ENCODE measurements at regions not wholly inside any gene's neighbourhood (a gene's known extent, or its start where the extent isn't known, plus 50 kb on each side); places are given as distances from the start of the nearest gene placed in this dataset.

DNA sequence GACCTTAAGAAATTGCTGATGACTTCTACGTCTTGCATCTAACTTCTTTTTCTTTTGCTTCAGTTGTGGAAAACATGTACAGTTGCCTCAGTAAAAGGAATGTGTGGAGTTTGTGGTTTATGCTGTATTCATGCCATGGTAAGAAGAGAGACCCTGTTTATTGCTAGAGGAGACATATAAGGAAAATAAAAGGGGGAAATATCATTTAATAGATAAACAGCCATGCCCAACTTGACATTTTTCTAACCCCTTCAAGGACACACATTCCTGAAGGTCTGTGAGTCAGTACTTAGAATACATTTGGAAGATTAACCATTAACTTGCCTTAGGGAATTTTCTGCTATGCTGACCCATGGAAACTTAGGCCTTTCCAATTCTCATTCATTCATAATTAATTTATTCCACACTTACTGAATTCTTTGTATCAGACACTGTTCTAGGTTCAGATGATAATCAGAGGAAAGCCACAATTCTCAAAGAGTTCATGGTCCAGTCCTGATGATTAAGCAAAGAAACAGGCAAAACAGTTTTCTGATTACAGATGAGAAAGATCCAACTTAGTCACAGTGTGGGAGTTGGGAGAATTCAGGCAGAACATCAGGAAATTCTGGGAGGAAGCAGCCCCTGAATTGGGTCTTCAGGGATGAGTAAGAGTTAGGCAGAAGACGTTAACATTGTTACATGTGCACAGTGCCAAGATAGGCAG, 329.8 kb upstream of the RASGRP1 start:
- DNase-seq, result no peak

DNA sequence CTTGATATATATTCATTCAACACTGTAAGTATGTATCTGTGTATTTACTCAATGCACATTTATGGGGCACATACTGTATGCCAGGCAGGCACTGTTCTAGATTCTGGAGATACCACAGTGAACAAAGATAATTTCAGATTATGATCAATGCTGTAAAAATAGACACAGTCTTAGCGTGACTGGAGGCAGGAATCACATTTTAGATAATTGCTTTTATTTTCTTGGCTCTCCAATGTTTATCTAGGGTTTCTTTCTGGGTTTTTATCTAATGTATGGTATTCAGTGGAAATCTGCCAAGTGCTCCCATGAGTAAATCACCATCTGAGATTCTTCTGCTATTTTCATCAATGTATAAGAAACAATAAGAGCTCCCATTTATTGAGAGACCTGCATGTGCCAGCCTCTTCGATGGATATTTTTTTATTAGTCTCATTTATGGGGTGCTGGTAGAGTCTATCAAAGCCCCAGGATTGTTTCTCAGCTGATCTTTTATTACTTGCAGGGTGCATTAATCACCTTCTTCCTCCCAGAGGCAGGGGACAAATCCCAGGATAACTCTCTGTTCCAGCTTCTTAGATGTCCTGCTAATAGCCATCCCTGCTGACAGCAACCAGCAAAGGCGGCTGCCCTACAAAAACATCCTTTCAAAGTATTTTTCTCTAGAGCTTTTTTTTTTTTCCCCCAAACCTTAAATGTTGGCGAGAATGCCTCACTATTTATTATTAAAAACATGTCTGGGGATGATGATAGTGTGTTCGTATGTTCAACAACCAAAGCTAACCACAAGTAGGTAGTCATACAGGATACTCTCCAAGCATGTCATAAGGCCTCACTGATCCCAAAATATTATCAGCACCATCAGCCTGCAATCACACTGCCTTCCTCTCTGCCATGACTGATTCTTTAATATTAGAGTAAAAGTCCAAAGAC, 331.0 kb upstream of the RASGRP1 start:
- DNase-seq, result no peak

DNA sequence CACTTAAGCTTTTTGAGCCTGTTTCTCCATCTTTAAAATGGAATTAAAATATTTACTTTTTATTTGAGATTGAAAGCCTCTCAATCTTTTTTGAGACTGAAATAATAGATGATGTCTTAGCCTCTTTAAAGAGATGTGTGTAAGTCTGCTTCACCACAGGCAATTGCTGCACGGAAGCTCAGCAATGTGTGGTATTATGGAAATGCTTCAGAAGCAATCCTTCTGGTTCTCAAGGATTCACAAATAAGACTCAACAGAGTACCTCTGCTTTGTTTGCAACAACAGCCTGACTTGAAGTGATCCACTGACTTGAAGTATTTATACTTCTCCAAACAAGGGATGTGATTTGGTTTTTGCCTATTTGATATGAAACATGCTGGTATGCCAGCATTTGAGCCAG, 332.0 kb upstream of the RASGRP1 start:
- no peak for DNase-seq

GRCh38 chr15:38897551-38897950, 332.9 kb upstream of the RASGRP1 start:
- no peak for DNase-seq

GRCh38 chr15:38898236-38898635, 333.6 kb upstream of the RASGRP1 start:
- DNase-seq, result no peak

DNA sequence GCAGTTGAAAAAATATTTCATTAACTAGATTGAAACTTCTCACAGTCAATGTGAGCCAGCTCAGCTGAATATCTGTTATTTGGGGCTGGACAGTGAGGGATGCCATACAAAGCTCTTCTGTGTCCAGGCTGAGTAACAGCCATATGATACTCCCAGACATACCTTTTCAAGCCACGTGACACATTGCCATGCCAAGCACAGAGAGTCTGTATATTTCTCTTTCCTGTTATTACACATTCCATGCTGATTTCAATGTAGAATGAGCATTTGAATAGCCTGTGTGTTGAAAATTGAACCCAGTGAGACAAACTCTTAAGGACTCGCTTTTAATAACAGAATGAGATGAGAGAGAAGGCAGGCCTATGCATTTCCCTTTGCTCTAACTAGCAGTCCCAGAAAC, 334.7 kb upstream of the RASGRP1 start:
- no peak for DNase-seq

GRCh38 chr15:38904298-38904697, 339.7 kb upstream of the RASGRP1 start:
- DNase-seq, result no peak

- peak; percentile 46 for DNase-seq
These were observed 341.0 kb upstream of the RASGRP1 start for GRCh38 chr15:38905632-38906031.

DNA sequence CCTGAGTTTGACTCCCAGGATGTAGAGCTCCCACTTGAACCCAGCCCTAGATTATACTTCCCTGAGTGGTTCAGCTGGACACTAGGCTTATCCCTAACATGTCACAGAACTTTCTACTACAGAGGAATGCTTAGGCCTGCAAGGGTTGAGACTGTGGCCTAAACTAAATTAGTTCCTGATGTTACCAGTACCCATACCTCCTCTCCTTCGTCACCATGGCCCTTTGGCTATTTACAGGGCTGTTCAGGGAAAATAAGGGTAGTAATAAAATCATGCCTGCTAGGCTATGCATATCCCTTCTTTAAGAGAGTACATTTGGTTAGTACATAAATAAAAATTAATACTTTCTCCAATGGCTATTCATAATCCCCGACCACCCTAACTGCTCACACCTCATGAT, 356.4 kb upstream of the RASGRP1 start:
- no peak for DNase-seq

DNA sequence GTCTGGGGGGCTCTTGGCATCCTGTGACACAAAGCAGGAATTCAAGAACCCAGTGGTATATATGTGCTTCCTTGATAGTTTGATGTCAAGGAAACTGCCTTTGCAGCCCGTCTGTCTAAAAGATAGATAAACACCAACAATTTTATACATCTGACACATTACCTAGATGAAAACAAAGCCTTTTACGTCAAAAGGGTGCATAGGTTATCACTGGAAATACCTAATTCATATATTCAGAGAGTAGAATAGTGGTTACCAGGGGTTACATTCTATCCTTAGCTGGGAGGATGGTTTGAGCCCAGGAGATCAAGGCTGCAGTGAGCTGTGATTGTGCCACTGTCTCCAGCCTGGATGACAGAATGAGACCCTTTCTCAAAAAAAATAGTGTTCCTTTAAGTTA, 356.9 kb upstream of the RASGRP1 start:
- DNase-seq, result no peak

DNA sequence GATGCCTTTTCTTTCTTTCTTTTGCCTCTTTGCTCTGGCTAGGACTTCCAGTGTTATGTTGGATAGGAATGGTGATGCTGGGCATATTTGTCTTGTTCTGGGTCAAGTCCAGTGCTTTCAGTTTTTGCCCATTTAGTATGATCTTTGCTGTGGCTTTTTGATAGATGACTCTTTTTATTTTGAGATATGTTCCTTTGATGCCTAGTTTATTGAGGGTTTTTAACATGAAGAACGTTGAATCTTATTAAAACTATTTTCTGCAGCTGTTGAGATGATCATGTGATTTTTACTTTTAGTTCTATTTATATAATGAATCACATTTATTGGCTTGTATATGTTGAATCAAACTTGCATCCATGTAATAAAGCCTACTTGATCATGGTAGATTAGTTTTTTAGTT, 363.8 kb upstream of the RASGRP1 start:
- no peak for DNase-seq

- no peak for DNase-seq
These were observed 366.4 kb upstream of the RASGRP1 start for GRCh38 chr15:38930851-38931572.

- DNase-seq, result peak; percentile 70
These were observed 376.9 kb upstream of the RASGRP1 start for GRCh38 chr15:38941399-38941953.

DNA sequence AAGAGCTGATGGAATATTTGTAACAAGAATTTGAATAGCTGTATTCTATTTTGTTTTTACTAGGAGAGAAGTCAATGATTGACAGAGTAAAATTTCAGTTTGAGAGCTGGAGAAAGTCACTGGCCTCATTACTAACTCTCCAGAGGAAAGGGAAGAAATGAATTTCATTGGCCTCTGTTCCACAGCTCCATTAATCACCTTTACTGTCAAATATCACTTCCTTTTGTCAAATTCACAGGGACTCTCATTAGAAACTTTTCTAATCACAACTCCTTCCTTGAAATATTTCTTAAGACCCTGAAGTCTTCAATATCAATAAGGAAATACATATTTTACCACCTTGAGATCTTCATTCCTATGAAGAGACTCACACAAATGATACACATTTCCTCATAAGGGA, 379.9 kb upstream of the RASGRP1 start:
- DNase-seq, result no peak

- DNase-seq, result no peak
These were observed 381.1 kb upstream of the RASGRP1 start for GRCh38 chr15:38945551-38946298.

DNA sequence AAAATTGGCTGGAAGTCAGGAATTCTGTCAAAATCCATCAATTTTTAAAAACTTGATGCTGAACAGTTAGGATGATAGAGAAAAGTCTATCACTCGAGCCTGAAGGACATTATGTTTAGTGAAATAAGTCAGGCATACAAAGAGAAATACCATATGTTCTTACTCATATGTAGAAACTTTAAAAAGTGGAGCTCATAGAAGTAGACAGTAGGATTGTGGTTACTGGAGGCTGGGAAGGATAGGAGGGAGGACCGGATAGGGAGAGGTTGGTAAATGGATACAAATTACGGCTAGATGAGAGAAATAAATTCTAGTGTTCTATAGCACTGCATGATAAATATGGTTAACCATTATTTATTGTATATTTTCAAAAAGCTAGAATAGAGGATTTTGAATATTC, 389.5 kb upstream of the RASGRP1 start:
- DNase-seq, result no peak

DNA sequence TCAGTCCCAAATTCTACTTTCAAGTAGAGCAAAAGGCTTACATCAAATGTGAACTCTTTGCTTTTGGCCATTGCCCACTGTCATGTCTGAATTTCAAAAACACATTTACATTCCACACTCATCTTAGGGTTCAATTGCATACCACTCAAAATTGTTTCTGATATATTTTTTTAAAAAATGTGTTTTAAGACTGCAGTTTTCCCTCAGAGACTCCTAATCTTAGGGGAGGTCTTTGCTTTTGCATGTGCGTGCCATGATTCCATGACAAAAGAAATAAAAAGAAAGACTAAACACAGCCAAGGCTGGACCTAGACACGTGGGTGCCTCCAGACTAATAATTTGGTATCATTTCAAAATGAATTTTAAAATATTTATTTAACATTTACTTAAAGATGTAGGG, 396.8 kb upstream of the RASGRP1 start:
- DNase-seq, result no peak

- no peak for DNase-seq
These were observed 397.3 kb upstream of the RASGRP1 start for GRCh38 chr15:38961931-38962330.

DNA sequence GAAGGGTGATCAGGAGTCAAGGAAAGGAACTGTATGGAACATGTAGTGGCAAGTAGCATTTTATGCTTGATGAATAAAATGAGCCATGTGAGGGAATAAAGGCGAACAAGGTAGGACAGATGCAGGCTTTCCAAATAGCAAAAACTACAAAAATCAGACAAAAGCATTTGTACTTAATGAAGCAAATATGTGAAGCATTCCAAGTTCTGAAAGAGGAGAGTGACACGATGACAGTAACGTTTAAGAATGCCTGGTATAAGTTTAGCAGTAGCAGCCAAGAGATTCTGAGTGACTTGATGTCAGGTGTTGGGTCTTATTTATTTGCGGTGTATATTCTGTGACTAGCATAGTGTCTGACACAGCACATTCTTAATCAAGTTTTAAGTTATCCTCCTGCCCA, 408.2 kb upstream of the RASGRP1 start:
- DNase-seq, result no peak

DNA sequence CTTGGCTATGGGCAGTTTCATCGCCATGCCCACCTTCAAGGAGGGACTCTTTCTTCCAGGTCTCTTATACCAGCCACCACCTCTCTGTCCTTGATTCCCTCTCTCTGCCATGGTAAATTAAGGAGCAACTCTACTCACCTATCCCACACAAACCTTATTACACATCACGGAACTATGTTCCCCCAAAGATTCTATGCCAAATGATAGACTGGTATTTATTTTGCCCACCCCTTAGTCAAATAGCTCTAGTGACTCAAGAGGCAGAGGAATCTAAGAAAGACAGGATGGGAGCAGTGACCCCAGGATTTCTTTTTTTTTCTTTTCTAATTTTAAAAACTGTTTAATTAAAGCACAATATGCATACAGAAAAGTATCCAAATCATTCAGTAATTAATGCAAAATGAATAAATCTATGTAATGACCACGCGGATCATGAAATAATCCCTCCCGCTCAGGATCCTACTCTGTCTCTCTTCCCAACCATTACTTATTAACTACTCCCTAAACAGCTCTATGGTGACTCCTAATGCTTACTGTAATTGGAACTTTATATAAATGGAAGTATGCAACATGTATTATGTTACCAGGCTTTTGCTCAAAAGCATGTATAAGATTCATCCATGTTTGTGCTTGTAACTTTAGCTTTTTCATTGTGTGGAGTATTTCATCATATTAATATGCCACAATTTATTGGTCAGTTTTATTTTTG, 410.8 kb upstream of the RASGRP1 start:
- no peak for DNase-seq

DNA sequence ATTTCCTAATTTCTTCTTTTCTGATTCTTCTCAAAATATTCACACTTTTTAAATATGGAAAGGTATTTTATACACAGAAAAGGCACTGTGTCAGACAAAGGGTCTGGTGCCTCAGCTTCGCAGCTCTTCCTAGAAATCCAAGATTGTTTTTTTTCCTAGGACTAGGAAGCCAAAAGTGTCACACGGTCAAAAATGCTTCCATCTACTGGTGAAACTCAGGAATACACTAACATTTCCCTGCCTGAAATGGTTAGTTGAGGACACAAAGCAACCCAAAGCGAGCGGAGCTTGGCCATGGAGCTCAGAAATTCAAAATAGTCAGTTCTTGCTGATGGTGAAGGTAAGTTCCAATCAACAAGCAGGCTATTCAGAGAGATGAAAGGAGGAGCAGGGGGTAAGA, 426.5 kb upstream of the RASGRP1 start:
- no peak for DNase-seq

- DNase-seq, result no peak
These were observed 427.1 kb upstream of the RASGRP1 start for GRCh38 chr15:38991701-38992100.
